Right atrium auricular region (tissue), 2 donors: ENCODE measurements at regions not wholly inside any gene's neighbourhood (a gene's known extent, or its start where the extent isn't known, plus 50 kb on each side); places are given as distances from the start of the nearest gene placed in this dataset.

Experiments
- DNase-seq: peaks from one replicate; pipeline ENCODE4 v3.0.0-alpha.2; 2019; ENCODE audit warnings: low spot score
- H3K27ac ChIP-seq, 2 donors: fragments of 200-600 bp; sonication (generic); 1 replicate in 1 of 2; 2 replicates in 1 of 2; pipeline ENCODE4 v1.5.1; 2016 to 2019
- H3K27me3 ChIP-seq, 2 donors: fragments of 200-600 bp; sonication (generic); one replicate each; pipeline versions ENCODE4 v1.5.1 to v1.6.0; 2017 to 2019
- H3K36me3 ChIP-seq: fragments of 200-600 bp; sonication (generic); one replicate; pipeline ENCODE4 v1.5.1; 2016
- H3K4me1 ChIP-seq, 2 donors: fragments of 200-600 bp; sonication (generic); one replicate each; pipeline versions ENCODE4 v1.5.1 to v1.6.0; 2017 to 2019
- H3K4me3 ChIP-seq, 2 donors: fragments of 200-600 bp; sonication (generic); 1 replicate in 1 of 2; 2 replicates in 1 of 2; pipeline ENCODE4 v1.5.1; 2017 to 2019; ENCODE audit warnings: mild to moderate bottlenecking in 1 of 2, moderate library complexity in 1 of 2
- H3K9me3 ChIP-seq, 2 donors: fragments of 200-600 bp; sonication (generic); one replicate each; pipeline ENCODE4 v1.5.1; 2019
- TF ChIP-seq, protein P1 (sequence below), 2 donors: fragments of 200-600 bp; sonication (generic); IDR thresholded peaks; one replicate each; pipeline ENCODE4 v1.5.1; 2019; ENCODE audit warnings: antibody characterized with exemption in 2 of 2

DNA sequence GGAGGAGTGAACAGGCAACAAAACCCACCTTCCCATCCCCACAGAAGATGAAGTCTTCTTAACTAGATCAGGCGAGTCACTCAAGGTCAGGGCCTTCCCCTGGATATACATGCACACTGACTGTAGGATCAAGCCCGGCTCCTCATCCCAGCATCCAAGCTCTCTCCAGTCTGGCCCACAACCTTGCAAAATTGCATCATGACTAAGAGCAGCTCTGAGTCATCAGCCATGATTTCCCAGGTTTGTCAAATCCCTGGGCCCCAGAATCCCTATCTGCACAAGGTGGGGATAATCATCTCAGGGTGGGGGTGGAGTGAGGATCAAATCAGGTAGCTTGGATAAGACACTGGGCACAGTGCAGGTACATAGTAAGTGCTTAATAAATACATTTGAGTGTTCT lies 199.3 kb upstream of the GRIK3 start:
- Histone ChIP-seq H3K4me3 (no peak overlapping the region), H3K9me3 (peaks cover 0 to 19% of the 10 kb centered on the region in 2 donors), H3K36me3 (no peaks in the 10 kb centered on the region), H3K4me1 (no peaks in the 10 kb centered on the region), H3K27me3 (no peaks in the 10 kb centered on the region), H3K27ac (no peak overlapping the region)
- TF ChIP-seq, protein P1, sequence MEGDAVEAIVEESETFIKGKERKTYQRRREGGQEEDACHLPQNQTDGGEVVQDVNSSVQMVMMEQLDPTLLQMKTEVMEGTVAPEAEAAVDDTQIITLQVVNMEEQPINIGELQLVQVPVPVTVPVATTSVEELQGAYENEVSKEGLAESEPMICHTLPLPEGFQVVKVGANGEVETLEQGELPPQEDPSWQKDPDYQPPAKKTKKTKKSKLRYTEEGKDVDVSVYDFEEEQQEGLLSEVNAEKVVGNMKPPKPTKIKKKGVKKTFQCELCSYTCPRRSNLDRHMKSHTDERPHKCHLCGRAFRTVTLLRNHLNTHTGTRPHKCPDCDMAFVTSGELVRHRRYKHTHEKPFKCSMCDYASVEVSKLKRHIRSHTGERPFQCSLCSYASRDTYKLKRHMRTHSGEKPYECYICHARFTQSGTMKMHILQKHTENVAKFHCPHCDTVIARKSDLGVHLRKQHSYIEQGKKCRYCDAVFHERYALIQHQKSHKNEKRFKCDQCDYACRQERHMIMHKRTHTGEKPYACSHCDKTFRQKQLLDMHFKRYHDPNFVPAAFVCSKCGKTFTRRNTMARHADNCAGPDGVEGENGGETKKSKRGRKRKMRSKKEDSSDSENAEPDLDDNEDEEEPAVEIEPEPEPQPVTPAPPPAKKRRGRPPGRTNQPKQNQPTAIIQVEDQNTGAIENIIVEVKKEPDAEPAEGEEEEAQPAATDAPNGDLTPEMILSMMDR (IDR thresholded peaks at IDR 0.05), result no peak
- DNase-seq, result no peak

DNA sequence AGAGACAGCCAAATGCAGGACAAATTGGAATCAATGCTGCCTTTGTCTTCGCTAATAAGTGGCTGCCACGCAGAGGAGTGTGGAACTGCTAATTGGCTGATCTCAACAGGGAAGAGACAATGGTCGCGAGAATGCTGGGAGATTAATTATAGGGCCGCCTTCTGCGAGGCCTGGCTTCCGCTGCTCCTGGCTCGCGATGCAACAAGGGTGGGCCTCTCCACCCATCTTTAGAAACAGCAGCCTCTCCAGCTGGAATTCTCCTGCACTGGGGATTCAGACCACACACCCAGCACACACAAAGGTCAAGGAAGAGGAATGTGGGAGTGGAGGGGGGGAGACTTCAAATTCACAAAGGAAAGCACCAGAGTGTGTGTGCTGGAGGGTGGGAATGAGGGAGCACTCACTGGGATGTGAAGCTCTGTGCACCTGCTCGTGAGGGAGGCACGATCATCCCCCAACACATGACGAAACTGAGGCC lies 200.7 kb upstream of the GRIK3 start:
- no peak overlapping the region for H3K27ac ChIP-seq
- no peaks in the 10 kb centered on the region for H3K4me1 ChIP-seq
- no peak for DNase-seq
- peaks cover 0 to 19% of the 10 kb centered on the region in 2 donors for H3K9me3 ChIP-seq
- no peaks in the 10 kb centered on the region for H3K27me3 ChIP-seq
- H3K36me3 ChIP-seq, result no peaks in the 10 kb centered on the region
- no peak overlapping the region for H3K4me3 ChIP-seq
- TF ChIP-seq, protein P1 (IDR thresholded peaks at IDR 0.05), result no peak

DNA sequence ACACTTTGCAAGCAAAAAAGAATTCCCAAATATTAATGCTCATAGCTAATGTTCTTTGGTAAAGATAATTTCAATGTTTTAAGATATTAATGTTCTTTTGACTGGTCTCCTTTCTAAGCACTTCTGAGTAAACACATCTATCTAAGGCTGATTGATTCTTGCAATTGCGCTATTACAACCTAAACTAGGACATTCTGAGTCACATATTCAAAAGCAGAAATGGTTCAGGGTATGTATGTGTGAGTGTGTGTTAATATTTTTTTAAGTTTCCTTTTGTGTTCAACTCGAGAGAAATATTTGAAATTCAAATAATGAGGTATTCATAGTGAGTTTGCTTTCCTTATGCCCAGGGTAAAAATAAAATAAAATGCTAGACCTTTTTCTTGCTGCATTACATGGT lies 203.6 kb upstream of the GRIK3 start:
- Histone ChIP-seq H3K9me3 (no peaks in the 10 kb centered on the region), H3K27me3 (no peaks in the 10 kb centered on the region), H3K4me1 (no peaks in the 10 kb centered on the region), H3K4me3 (no peak overlapping the region), H3K36me3 (no peaks in the 10 kb centered on the region), H3K27ac (no peak overlapping the region)
- no peak for DNase-seq
- TF ChIP-seq, protein P1 (IDR thresholded peaks at IDR 0.05), result no peak

DNA sequence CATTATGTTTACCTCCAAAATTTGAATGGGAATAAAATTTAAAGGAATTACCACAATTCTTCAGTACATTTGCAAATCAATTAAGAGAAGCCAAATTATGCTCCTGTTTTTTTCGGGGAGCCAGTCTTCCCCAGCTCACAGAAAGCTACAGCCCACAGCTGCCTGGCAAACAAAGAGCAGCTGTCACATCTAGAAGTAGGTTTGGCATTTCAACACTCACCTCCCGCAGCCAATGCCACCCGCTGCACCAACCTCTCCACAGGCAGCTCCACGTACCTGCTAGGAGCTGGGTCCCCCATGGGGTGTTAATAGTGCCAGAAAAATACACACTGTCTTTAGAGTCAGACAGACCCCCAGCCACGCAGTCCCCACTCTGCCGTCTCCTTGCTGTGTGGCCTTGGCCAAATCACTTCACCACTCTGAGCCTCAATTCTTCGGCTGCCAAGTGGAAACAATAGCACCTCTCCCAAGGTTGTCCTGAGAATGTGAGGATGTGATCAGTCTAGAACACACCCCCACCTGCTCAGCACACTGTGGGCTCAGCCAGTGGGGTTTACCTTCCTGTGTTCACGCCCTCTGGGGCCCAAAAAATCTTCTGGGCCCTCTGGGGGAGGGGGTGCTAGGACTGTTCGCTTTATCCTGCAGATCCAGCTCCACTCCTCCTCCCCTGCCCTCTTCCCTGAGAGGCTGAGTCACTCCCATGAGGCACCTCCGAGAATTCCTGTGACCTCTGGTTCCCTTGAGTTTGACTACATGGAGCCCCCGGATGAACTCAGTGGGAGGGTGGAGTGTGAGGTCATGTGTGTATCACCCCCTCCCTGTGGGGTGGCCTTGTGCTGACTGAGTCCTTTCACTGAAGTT lies 204.3 kb upstream of the GRIK3 start:
- Histone ChIP-seq H3K27ac (no peak overlapping the region), H3K9me3 (no peaks in the 10 kb centered on the region), H3K36me3 (no peaks in the 10 kb centered on the region), H3K27me3 (no peaks in the 10 kb centered on the region), H3K4me3 (no peak overlapping the region), H3K4me1 (no peaks in the 10 kb centered on the region)
- no peak for DNase-seq
- TF ChIP-seq, protein P1 (IDR thresholded peaks at IDR 0.05), result no peak

DNA sequence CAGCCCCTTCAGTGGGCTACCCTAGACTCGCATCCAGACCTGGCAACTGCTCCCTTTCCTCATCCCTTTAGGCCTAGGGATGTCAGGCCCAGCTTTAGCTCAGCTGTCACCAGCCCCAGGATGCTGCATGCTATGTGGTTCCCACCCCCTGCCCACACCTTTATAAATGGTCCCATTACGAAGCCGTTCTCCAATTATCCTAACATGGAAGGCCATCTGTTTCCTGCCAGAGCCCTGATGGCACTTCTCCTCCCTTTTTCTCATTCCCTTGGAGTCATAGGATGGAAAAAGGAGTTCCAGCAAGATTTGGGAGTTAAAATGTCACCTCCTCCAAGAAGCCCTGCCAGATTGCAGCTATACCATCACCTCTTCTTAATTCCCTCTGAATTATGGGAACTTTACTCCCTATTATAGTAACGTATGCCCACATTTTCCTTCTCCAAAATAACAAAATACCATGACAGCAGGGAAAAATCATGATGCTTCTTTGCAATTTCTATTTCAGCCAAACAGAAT lies 205.0 kb upstream of the GRIK3 start:
- no peak for DNase-seq
- Histone ChIP-seq H3K36me3 (no peaks in the 10 kb centered on the region), H3K4me3 (no peak overlapping the region), H3K27ac (no peak overlapping the region), H3K4me1 (no peaks in the 10 kb centered on the region), H3K9me3 (no peaks in the 10 kb centered on the region), H3K27me3 (no peaks in the 10 kb centered on the region)
- TF ChIP-seq, protein P1 (IDR thresholded peaks at IDR 0.05), result no peak
